ENCODE measurements at regions not wholly inside any gene's neighbourhood (a gene's known extent, or its start where the extent isn't known, plus 50 kb on each side); places are given as distances from the start of the nearest gene placed in this dataset.
A peak's percentile ranks its signal among the peaks of the same experiment; 100 is the strongest.
"Not testable (repeated sequence)": the region's sequence is repeated elsewhere in the genome, so short reads cannot be mapped to it uniquely, and the experiment has no call there.

- Histone ChIP-seq H3K27me3 (ENCODE audit: insufficient read depth, low read length) (no peaks in the 10 kb centered on the region), H3K36me3 (ENCODE audit: insufficient read depth, low read length) (no peaks in the 10 kb centered on the region), H3K27ac (ENCODE audit: low read depth, low read length) (no peak overlapping the region), H3K4me3 (ENCODE audit: low read depth, low read length) (no peak overlapping the region), H2AFZ (ENCODE audit: low read length, unreplicated experiment) (no peak overlapping the region), H3K4me1 (ENCODE audit: control insufficient read depth, insufficient read depth, low read length, unreplicated experiment) (no peaks in the 10 kb centered on the region), H3K79me2 (ENCODE audit: control insufficient read depth, insufficient read depth, low read length, unreplicated experiment) (no peaks in the 10 kb centered on the region)
These were observed 105.3 kb upstream of the SMURF2 start for GRCh38 chr17:64767269-64767997.

DNA sequence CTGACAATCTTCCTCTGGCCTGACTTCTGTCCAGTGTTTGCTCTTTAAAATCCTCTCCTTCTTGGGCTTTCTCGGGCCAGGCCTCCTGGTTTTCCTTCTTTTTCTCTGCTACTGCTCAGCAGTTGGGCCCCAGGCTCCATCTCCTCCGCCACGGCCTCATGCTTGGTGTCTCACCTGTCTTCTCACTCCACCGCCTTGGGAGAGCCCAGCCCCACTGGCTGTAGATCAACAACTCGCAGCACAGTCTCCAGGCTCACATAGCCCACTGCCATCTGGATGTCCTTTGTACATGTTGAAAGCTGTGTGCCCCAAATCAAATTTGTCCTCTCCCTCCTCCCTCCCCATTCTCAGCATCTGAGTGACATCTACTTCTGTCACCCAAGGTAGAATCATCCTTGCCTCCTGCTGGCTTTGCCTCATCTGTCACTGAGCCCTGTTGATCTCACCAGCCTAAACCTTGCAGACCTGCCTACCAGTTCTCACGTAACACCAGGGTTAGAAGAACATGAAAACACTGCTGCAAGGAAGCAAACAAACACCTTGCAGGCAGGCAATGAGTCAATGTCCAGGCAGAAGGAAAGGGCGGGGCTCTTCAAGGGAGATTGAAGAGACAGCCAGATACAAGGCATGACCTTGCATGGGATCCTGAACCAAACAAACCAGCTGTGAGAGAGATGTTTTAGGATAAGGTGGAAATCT lies 103.2 kb upstream of the SMURF2 start:
- Histone ChIP-seq H3K79me2 (ENCODE audit: control insufficient read depth, insufficient read depth, low read length, unreplicated experiment) (no peaks in the 10 kb centered on the region), H3K27me3 (ENCODE audit: insufficient read depth, low read length) (no peaks in the 10 kb centered on the region), H3K4me3 (ENCODE audit: low read depth, low read length) (no peak overlapping the region), H2AFZ (ENCODE audit: low read length, unreplicated experiment) (no peak overlapping the region), H3K27ac (ENCODE audit: low read depth, low read length) (no peak overlapping the region), H3K4me1 (ENCODE audit: control insufficient read depth, insufficient read depth, low read length, unreplicated experiment) (no peaks in the 10 kb centered on the region), H3K36me3 (ENCODE audit: insufficient read depth, low read length) (no peaks in the 10 kb centered on the region)

DNA sequence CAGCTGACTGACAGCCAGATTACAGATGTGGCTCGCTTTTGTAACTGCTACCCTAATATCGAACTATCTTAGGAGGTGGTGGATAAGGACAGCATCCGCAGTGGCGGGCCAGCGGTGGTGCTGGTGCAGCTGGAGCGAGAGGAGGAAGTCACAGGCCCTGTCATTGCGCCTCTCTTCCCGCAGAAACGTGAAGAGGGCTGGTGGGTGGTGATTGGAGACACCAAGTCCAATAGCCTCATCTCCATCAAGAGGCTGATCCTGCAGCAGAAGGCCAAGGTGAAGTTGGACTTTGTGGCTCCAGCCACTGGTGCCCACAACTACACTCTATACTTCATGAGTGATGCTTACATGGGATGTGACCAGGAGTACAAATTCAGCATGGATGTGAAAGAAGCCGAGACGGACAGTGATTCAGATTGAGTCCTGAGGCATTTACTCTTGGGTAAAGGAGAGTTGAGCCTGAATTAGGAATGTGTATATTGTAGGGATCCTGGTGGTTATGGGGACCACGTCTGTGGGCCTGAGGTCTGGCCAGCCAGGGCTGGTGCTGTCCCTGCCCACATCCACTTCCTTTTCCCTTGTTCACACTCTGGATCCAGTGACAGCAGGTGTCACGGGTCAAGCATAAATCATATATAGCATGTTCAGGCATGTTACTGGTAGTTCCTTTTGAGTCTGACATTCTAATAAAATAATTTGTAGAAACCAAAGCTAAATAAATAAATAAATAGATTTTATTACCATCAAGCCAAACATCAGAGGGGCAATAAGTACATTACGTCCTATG lies 89.0 kb upstream of the SMURF2 start:
- Histone ChIP-seq H2AFZ (ENCODE audit: low read length, unreplicated experiment) (no peak overlapping the region), H3K79me2 (ENCODE audit: control insufficient read depth, insufficient read depth, low read length, unreplicated experiment) (no peaks in the 10 kb centered on the region), H3K27me3 (ENCODE audit: insufficient read depth, low read length) (no peaks in the 10 kb centered on the region), H3K4me1 (ENCODE audit: control insufficient read depth, insufficient read depth, low read length, unreplicated experiment) (peaks cover 9% of the 10 kb centered on the region), H3K4me3 (ENCODE audit: low read depth, low read length) (no peak overlapping the region), H3K27ac (ENCODE audit: low read depth, low read length) (no peak overlapping the region), H3K36me3 (ENCODE audit: insufficient read depth, low read length) (peaks cover 9% of the 10 kb centered on the region; the same call in 1 of the 2 replicates)

DNA sequence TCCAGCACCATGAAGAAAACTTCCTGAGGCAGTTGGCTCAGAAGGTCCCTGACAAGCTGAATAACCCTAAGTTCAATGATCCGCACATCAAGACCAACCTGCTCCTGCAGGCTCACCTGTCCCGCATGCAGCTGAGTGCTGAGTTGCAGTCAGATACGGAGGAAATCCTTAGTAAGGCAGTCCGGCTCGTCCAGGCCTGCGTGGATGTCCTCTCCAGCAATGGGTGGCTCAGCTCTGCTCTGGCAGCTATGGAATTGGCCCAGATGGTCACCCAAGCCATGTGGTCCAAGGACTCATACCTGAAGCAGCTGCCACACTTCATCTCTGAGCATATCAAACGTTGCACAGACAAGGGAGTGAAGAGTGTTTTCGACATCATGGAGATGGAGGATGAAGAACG lies 88.4 kb upstream of the SMURF2 start:
- Histone ChIP-seq H2AFZ (ENCODE audit: low read length, unreplicated experiment) (no peak overlapping the region), H3K27me3 (ENCODE audit: insufficient read depth, low read length) (no peaks in the 10 kb centered on the region), H3K36me3 (ENCODE audit: insufficient read depth, low read length) (peaks cover 6% of the 10 kb centered on the region; the same call in 1 of the 2 replicates), H3K4me1 (ENCODE audit: control insufficient read depth, insufficient read depth, low read length, unreplicated experiment) (peaks cover 9% of the 10 kb centered on the region), H3K79me2 (ENCODE audit: control insufficient read depth, insufficient read depth, low read length, unreplicated experiment) (no peaks in the 10 kb centered on the region), H3K27ac (ENCODE audit: low read depth, low read length) (no peak overlapping the region), H3K4me3 (ENCODE audit: low read depth, low read length) (no peak overlapping the region)

DNA sequence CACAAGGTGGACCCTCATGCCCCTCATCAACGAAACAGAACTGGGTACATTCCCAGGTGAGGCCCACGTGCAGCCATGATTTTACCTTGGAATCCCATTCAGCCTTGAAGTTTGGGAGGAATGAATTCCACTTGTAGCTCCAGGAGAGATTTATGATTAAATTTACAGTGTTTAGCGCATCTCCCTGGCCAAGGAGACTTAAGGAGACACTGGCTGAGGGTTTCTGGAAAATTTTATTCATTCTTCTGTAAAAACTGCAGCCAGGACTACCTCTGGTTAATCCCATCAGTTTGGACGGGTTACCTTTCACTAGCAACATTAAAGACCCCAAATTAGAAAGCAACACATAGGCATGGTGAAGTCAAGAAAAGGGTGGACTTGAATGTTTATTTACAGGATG lies 87.2 kb upstream of the SMURF2 start:
- no peaks in the 10 kb centered on the region for H3K79me2 ChIP-seq (ENCODE audit: control insufficient read depth, insufficient read depth, low read length, unreplicated experiment)
- no peaks in the 10 kb centered on the region for H3K27me3 ChIP-seq (ENCODE audit: insufficient read depth, low read length)
- no peak overlapping the region for H3K4me3 ChIP-seq (ENCODE audit: low read depth, low read length)
- no peak overlapping the region for H3K27ac ChIP-seq (ENCODE audit: low read depth, low read length)
- no peak overlapping the region for H2AFZ ChIP-seq (ENCODE audit: low read length, unreplicated experiment)
- peaks cover 9% of the 10 kb centered on the region for H3K4me1 ChIP-seq (ENCODE audit: control insufficient read depth, insufficient read depth, low read length, unreplicated experiment)
- H3K36me3 ChIP-seq (ENCODE audit: insufficient read depth, low read length) = peaks cover 6% of the 10 kb centered on the region; the same call in 1 of the 2 replicates

DNA sequence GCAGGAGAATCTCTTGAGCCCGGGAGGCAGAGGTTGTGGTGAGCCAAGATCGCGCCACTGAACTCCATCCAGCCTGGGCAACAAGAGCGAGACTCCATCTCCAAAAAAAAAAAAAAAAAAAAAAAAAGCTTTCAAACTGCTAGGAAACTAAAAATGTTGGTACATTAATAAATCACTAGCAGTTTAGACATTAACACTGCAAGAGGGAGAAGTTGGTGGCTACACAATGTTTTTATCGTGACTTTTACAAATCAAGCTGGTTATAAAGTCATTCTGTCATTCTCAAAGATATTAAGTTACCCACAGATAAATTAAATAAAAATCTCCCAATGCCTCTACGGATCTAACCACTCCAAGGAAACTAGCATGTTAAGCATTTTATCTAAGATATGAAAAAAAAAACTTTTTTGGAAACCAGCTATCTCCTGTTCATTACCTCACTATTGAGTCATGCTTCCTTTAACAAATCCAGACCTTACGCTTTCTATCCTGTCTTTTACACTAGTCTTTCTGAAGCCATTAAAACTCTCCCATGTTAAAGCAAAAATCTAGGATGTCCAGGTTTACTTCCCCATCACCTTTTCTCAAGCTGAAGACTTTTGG lies 85.9 kb upstream of the SMURF2 start:
- peak overlapping the region; percentile 48 for H3K27ac ChIP-seq (ENCODE audit: low read depth, low read length)

DNA sequence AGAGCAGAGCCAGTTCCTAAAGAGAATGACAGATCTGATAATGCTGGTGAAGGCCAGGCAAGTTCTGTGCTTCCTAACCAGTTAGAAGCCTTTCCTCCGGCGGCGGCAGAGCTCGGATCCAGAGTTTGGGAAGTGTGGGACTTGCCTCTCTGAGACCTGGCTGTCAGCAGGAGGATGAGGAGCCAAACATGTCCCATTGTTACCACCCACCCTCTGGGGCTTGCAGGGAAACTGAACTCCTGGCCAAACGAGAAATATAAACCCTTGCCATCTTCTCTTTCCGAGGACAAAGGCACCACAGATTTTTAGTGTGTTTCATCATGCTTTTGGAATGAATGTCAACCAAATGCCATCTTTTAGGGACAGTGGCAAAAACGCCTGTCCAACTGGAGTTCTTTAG lies 80.2 kb upstream of the SMURF2 start:
- no peaks in the 10 kb centered on the region for H3K79me2 ChIP-seq (ENCODE audit: control insufficient read depth, insufficient read depth, low read length, unreplicated experiment)
- H3K36me3 ChIP-seq (ENCODE audit: insufficient read depth, low read length) = no peaks in the 10 kb centered on the region
- peaks cover 27% of the 10 kb centered on the region for H3K4me1 ChIP-seq (ENCODE audit: control insufficient read depth, insufficient read depth, low read length, unreplicated experiment)
- H3K4me3 ChIP-seq (ENCODE audit: low read depth, low read length) = no peak overlapping the region
- no peaks in the 10 kb centered on the region for H3K27me3 ChIP-seq (ENCODE audit: insufficient read depth, low read length)
- peak overlapping the region; percentile 24 for H2AFZ ChIP-seq (ENCODE audit: low read length, unreplicated experiment)
- peak overlapping the region; percentile 83 for H3K27ac ChIP-seq (ENCODE audit: low read depth, low read length)

More for the DNA sequence above, 85.9 kb upstream of the SMURF2 start:
- Histone ChIP-seq H3K79me2 (ENCODE audit: control insufficient read depth, insufficient read depth, low read length, unreplicated experiment) (no peaks in the 10 kb centered on the region), H3K4me3 (ENCODE audit: low read depth, low read length) (no peak overlapping the region), H3K27me3 (ENCODE audit: insufficient read depth, low read length) (no peaks in the 10 kb centered on the region), H3K4me1 (ENCODE audit: control insufficient read depth, insufficient read depth, low read length, unreplicated experiment) (peaks cover 9% of the 10 kb centered on the region), H3K36me3 (ENCODE audit: insufficient read depth, low read length) (peaks cover 6% of the 10 kb centered on the region; the same call in 1 of the 2 replicates), H2AFZ (ENCODE audit: low read length, unreplicated experiment) (peak overlapping the region; percentile 4)

DNA sequence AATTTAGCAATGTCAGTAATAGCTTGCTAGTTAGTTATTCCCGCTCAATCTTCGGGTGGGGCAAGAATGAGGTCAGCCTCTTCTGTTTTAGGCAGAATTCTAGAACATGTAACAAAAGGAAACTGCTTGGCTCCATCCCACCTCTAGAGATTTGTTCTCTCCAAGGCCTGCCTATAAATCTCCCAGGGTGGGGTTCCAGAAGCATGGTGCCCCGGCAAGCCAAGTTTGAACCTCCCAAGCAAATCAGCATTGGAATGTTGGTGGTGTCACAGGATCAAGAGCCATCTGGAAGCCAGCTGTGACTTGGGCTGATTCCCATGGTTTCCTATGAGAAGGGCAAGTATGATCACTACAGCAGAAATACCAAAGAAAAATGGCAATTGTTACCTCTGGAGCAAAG lies 79.8 kb upstream of the SMURF2 start:
- H3K36me3 ChIP-seq (ENCODE audit: insufficient read depth, low read length); H3K4me3 ChIP-seq (ENCODE audit: low read depth, low read length); H3K27me3 ChIP-seq (ENCODE audit: insufficient read depth, low read length); H3K79me2 ChIP-seq (ENCODE audit: control insufficient read depth, insufficient read depth, low read length, unreplicated experiment): not testable (repeated sequence)
- peak overlapping the region; percentile 83 for H3K27ac ChIP-seq (ENCODE audit: low read depth, low read length)
- H3K4me1 ChIP-seq (ENCODE audit: control insufficient read depth, insufficient read depth, low read length, unreplicated experiment) = peaks cover 27% of the 10 kb centered on the region
- peak overlapping the region; percentile 36 for H2AFZ ChIP-seq (ENCODE audit: low read length, unreplicated experiment)

- H3K79me2 ChIP-seq (ENCODE audit: control insufficient read depth, insufficient read depth, low read length, unreplicated experiment) = no peaks in the 10 kb centered on the region
- peaks cover 27% of the 10 kb centered on the region for H3K4me1 ChIP-seq (ENCODE audit: control insufficient read depth, insufficient read depth, low read length, unreplicated experiment)
These were observed 79.0 kb upstream of the SMURF2 start for GRCh38 chr17:64741038-64741641.

More at GRCh38 chr17:64741038-64741641, 79.0 kb upstream of the SMURF2 start:
- Histone ChIP-seq H3K27me3 (ENCODE audit: insufficient read depth, low read length) (no peaks in the 10 kb centered on the region), H3K4me3 (ENCODE audit: low read depth, low read length) (no peak overlapping the region), H3K27ac (ENCODE audit: low read depth, low read length) (peak overlapping the region; percentile 83), H3K36me3 (ENCODE audit: insufficient read depth, low read length) (no peaks in the 10 kb centered on the region), H2AFZ (ENCODE audit: low read length, unreplicated experiment) (no peak overlapping the region)
